ENCODE measurements at regions not wholly inside any gene's neighbourhood (a gene's known extent, or its start where the extent isn't known, plus 50 kb on each side); places are given as distances from the start of the nearest gene placed in this dataset.

GRCh38 chr10:120132811-120133210 lies 240.3 kb downstream of the SEC23IP start:
- H3K4me3 ChIP-seq (ENCODE audit: low read depth, low read length): no peak overlapping the region
- CTCF ChIA-PET: no interaction called here
- POLR2A ChIA-PET: no interaction called here
- no peak for DNase-seq (ENCODE audit: low read depth, low spot score)
- TF ChIP-seq CTCF (IDR thresholded peaks at IDR 0.05; ENCODE audit: insufficient read depth, low read length, missing control alignments): no peak

GRCh38 chr10:120138689-120139088 lies 246.2 kb downstream of the SEC23IP start:
- ChIA-PET CTCF (no interaction called here), POLR2A (no interaction called here)
- no peak overlapping the region for H3K4me3 ChIP-seq (ENCODE audit: low read depth, low read length)
- DNase-seq (ENCODE audit: low read depth, low spot score): no peak
- no peak for TF ChIP-seq CTCF (IDR thresholded peaks at IDR 0.05; ENCODE audit: insufficient read depth, low read length, missing control alignments)

DNA sequence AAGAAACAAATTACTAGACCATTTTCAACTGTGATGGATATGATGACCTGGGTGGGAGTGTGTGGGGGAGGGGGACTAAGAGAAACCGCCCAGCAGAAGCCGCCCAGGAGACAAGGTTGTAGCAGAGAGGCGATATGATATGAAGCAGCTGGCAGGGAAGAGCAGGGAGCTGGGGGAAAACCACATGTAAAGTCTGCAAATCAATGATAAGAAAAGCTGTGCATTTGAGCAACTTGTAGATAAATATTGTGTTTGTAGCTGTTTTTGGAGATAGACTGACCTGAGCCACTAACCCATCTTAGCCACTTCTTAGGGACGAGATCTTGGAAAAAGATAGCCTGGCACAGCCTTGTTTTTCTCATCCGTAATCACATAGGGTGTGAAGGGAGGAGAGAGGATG lies 252.6 kb downstream of the SEC23IP start:
- no peak for TF ChIP-seq CTCF (IDR thresholded peaks at IDR 0.05; ENCODE audit: insufficient read depth, low read length, missing control alignments)
- no peak for DNase-seq (ENCODE audit: low read depth, low spot score)
- CTCF ChIA-PET: no interaction called here
- H3K4me3 ChIP-seq (ENCODE audit: low read depth, low read length): no peak overlapping the region
- POLR2A ChIA-PET: no interaction called here

GRCh38 chr10:120156614-120157274 lies 264.2 kb downstream of the SEC23IP start:
- no peak for DNase-seq (ENCODE audit: low read depth, low spot score)
- ChIA-PET CTCF (no interaction called here), POLR2A (no interaction called here)
- no peak for TF ChIP-seq CTCF (IDR thresholded peaks at IDR 0.05; ENCODE audit: insufficient read depth, low read length, missing control alignments)
- H3K4me3 ChIP-seq (ENCODE audit: low read depth, low read length): no peak overlapping the region

DNA sequence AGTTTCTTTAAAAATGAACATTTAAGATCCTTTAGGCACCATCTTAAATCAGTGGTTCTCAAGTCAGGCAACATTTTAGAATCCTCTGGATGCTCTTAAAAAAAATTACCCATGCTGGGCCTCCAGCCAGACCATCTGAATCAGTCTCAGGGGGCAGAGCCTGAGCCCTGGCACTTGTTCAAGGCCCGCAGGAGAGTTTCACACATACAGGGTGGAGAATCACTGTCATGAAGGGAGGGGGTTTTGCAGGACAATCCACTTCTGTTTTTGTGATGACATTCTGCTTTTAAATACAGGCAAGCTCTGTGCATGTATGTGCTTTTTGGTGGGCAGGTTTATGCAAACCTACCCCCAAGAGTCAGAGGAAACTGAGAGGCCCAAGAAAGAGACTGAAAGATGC lies 268.6 kb downstream of the SEC23IP start:
- no peak overlapping the region for H3K4me3 ChIP-seq (ENCODE audit: low read depth, low read length)
- no peak for DNase-seq (ENCODE audit: low read depth, low spot score)
- no peak for TF ChIP-seq CTCF (IDR thresholded peaks at IDR 0.05; ENCODE audit: insufficient read depth, low read length, missing control alignments)
- ChIA-PET POLR2A (no interaction called here), CTCF (no interaction called here)

DNA sequence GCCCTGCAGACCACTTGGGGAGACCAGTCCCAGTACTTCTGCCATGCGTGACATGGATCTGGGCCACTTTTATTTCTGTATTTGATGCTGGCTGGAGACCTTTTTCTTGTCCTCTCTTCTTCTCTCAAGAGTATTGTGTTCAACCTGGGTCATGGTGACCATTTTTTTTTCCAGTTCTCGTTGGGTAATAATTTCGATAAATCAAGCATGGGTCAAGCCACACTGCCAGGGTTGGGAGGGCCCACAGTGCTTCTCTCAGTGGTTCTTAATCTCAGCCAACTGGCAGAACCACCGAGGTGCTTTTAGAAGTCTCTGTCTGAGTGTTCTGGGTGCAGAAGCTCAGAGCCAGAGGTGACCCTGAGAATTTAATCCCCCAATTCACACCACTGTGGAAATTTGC lies 269.9 kb downstream of the SEC23IP start:
- no peak overlapping the region for H3K4me3 ChIP-seq (ENCODE audit: low read depth, low read length)
- no peak for TF ChIP-seq CTCF (IDR thresholded peaks at IDR 0.05; ENCODE audit: insufficient read depth, low read length, missing control alignments)
- CTCF ChIA-PET: interaction anchor here (1.4 kb wide), 1 partner anchor 573 kb away, joined by 3 read pairs; no protein-coding TSS in a partner anchor
- DNase-seq (ENCODE audit: low read depth, low spot score): no peak
- POLR2A ChIA-PET: no interaction called here
